ENCODE measurements at regions not wholly inside any gene's neighbourhood (a gene's known extent, or its start where the extent isn't known, plus 50 kb on each side); places are given as distances from the start of the nearest gene placed in this dataset.
"Not testable (repeated sequence)": the region's sequence is repeated elsewhere in the genome, so short reads cannot be mapped to it uniquely, and the experiment has no call there.

DNA sequence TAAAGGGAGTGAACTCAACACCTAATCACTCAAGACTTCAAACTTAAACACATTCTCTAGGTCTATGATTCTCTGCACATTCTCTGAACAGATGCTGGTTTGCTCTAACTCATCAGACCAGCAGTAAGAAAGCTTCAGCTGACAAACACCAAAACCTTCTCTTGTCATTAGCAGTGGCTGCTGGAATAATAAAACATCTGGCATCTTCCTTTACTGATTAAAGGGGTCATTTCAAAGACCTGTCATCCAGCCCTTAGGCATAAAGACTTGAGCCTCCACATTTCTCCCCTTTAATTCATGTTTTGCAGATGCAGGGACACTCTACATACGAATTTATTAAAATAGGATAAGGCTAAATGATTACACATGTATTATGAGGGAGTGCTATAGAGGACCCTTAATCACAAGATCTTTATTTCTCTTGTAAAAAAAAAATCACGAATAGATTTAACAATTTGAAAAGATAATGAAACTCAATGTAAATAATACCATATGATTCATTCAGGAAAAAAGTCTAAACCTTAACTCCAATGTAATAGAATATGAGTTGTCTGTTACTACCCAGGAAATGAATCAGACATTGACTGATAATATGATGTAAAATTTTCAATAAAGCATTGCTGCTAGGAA lies 152.4 kb upstream of the GNAI1 start:
- no peak overlapping the region for H3K27ac ChIP-seq (ENCODE audit: low read length)
- no peaks in the 10 kb centered on the region for H3K4me1 ChIP-seq (ENCODE audit: control insufficient read depth, insufficient read depth, low read length)
- H3K9me3 ChIP-seq (ENCODE audit: control insufficient read depth in 2 of 2, low read length in 2 of 2) = no peaks in the 10 kb centered on the region
- H3K4me3 ChIP-seq (ENCODE audit: low read length in 2 of 2) = no peak overlapping the region
- no peaks in the 10 kb centered on the region for H3K27me3 ChIP-seq (ENCODE audit: control insufficient read depth in 1 of 2, insufficient read depth in 2 of 2, low read length in 2 of 2)
- no peak overlapping the region for H3K9ac ChIP-seq (ENCODE audit: low read length in 2 of 2)
- H3K36me3 ChIP-seq (ENCODE audit: control insufficient read depth in 2 of 2, insufficient read depth in 2 of 2, low read length in 2 of 2) = no peaks in the 10 kb centered on the region

DNA sequence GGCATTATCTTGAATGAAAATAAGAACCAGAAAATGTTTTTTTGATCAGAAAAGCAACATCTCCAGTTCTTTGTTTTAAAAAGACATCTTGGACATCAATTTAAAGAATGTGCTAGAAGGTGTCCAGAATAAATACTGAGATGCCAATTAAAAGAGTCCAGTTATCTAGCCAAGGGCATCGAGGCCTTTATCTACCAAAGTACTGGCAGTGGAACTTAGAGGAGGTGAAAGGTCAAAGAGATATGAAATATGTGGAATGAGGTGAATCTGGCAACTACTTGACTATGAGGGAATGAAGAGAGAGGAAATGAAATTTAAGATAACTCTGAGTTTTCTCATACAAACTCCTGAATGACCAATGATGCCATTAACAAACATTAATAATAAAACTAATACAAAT lies 154.3 kb upstream of the GNAI1 start:
- no peak overlapping the region for H3K9ac ChIP-seq (ENCODE audit: low read length in 2 of 2)
- no peaks in the 10 kb centered on the region for H3K36me3 ChIP-seq (ENCODE audit: control insufficient read depth in 2 of 2, insufficient read depth in 2 of 2, low read length in 2 of 2)
- no peak overlapping the region for H3K4me3 ChIP-seq (ENCODE audit: low read length in 2 of 2)
- H3K27ac ChIP-seq (ENCODE audit: low read length) = no peak overlapping the region
- H3K27me3 ChIP-seq (ENCODE audit: control insufficient read depth in 1 of 2, insufficient read depth in 2 of 2, low read length in 2 of 2) = no peaks in the 10 kb centered on the region
- no peaks in the 10 kb centered on the region for H3K4me1 ChIP-seq (ENCODE audit: control insufficient read depth, insufficient read depth, low read length)
- H3K9me3 ChIP-seq (ENCODE audit: control insufficient read depth in 2 of 2, low read length in 2 of 2) = no peaks in the 10 kb centered on the region

DNA sequence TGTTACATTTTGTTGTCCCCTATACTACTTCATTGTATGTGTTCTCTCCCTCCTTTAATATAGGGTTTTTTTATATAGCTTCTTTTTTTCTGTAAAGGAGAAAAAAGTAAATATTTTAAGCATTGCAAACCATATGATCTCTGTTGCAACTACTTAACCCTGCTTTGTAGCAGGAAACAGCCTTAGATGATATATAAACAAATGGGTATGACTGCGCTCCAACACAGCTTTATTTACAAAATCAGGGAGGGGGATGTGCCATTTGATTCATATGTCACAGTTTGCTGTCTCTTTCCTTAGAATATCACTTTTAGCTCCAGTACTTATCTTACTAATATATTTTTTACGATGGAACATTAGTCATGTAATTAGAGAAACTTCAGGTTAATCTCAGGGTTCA lies 155.2 kb upstream of the GNAI1 start:
- no peaks in the 10 kb centered on the region for H3K9me3 ChIP-seq (ENCODE audit: control insufficient read depth in 2 of 2, low read length in 2 of 2)
- no peak overlapping the region for H3K9ac ChIP-seq (ENCODE audit: low read length in 2 of 2)
- no peaks in the 10 kb centered on the region for H3K4me1 ChIP-seq (ENCODE audit: control insufficient read depth, insufficient read depth, low read length)
- no peak overlapping the region for H3K4me3 ChIP-seq (ENCODE audit: low read length in 2 of 2)
- no peak overlapping the region for H3K27ac ChIP-seq (ENCODE audit: low read length)
- no peaks in the 10 kb centered on the region for H3K36me3 ChIP-seq (ENCODE audit: control insufficient read depth in 2 of 2, insufficient read depth in 2 of 2, low read length in 2 of 2)
- H3K27me3 ChIP-seq (ENCODE audit: control insufficient read depth in 1 of 2, insufficient read depth in 2 of 2, low read length in 2 of 2) = no peaks in the 10 kb centered on the region

DNA sequence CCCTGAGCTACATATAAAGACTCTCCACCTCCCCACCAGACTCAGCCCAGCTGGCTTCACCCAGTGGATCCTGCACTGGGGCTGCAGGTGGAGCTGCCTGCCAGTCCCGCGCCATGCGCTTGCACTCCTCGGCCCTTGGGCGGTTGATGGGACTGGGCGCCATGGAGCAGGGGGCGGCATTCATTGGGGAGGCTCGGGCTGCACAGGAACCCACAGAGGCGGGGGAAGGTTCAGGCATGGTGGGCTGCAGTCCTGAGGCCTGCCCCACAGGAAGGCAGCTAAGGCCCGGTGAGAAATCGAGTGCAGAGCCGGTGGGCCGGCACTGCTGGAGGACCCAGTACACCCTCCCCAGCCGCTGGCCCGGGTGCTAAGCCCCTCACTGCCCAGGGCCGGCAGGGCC lies 157.2 kb upstream of the GNAI1 start:
- Histone ChIP-seq H3K9ac (ENCODE audit: low read length in 2 of 2) (no peak overlapping the region), H3K4me3 (ENCODE audit: low read length in 2 of 2) (no peak overlapping the region), H3K4me1 (ENCODE audit: control insufficient read depth, insufficient read depth, low read length) (no peaks in the 10 kb centered on the region), H3K36me3 (ENCODE audit: control insufficient read depth in 2 of 2, insufficient read depth in 2 of 2, low read length in 2 of 2) (no peaks in the 10 kb centered on the region), H3K9me3 (ENCODE audit: control insufficient read depth in 2 of 2, low read length in 2 of 2) (no peaks in the 10 kb centered on the region), H3K27me3 (ENCODE audit: control insufficient read depth in 1 of 2, insufficient read depth in 2 of 2, low read length in 2 of 2) (no peaks in the 10 kb centered on the region), H3K27ac (ENCODE audit: low read length) (no peak overlapping the region)

DNA sequence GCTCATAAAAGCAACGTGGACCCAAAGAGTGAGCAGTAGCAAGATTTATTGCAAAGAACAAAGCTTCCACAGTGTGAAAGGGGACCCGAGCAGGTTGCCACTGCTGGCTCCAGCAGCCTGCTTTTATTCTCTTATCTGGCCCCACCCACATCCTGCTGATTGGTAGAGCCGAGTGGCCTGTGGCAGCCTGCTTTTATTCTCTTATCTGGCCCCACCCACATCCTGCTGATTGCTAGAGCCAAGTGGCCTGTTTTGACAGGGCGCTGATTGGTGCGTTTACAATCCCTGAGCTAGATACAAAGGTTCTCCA lies 158.0 kb upstream of the GNAI1 start:
- not testable (repeated sequence) for H3K9ac ChIP-seq (ENCODE audit: low read length in 2 of 2); H3K9me3 ChIP-seq (ENCODE audit: control insufficient read depth in 2 of 2, low read length in 2 of 2); H3K27ac ChIP-seq (ENCODE audit: low read length); H3K4me1 ChIP-seq (ENCODE audit: control insufficient read depth, insufficient read depth, low read length); H3K36me3 ChIP-seq (ENCODE audit: control insufficient read depth in 2 of 2, insufficient read depth in 2 of 2, low read length in 2 of 2); H3K27me3 ChIP-seq (ENCODE audit: control insufficient read depth in 1 of 2, insufficient read depth in 2 of 2, low read length in 2 of 2); H3K4me3 ChIP-seq (ENCODE audit: low read length in 2 of 2)

DNA sequence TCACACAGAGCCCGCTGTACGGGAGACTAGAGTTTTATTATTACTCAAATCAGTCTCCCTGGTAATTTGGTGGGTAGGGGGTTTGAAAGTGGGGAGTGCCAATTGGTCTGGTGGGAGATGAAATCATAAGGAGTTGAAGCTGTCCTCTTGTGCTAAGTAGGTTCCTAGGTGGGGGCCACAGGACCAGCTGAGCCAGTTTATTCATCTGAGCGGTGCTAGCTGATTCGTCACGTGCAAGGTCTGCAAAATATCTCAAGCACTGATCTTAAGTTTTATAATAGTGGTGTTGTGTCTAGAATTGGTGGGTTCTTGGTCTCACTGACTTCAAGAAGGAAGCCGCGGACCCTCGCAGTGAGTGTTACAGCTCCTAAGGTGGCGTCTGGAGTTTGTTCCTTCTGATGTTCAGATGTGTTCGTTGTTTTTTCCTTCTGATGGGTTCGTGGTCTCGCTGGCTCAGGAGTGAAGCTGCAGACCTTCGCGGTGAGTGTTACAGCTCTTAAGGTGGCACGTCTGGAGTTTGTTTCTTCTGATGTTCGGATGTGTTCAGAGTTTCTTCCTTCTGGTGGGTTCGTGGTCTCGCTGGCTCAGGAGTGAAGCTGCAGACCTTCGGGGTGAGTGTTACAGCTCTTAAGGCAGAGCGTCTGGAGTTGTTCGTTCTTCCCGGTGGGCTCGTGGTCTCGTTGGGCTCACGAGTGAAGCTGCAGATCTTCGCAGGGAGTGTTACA lies 158.5 kb upstream of the GNAI1 start:
- H3K9ac ChIP-seq (ENCODE audit: low read length in 2 of 2); H3K27me3 ChIP-seq (ENCODE audit: control insufficient read depth in 1 of 2, insufficient read depth in 2 of 2, low read length in 2 of 2); H3K4me1 ChIP-seq (ENCODE audit: control insufficient read depth, insufficient read depth, low read length); H3K4me3 ChIP-seq (ENCODE audit: low read length in 2 of 2); H3K9me3 ChIP-seq (ENCODE audit: control insufficient read depth in 2 of 2, low read length in 2 of 2); H3K27ac ChIP-seq (ENCODE audit: low read length); H3K36me3 ChIP-seq (ENCODE audit: control insufficient read depth in 2 of 2, insufficient read depth in 2 of 2, low read length in 2 of 2): not testable (repeated sequence)

DNA sequence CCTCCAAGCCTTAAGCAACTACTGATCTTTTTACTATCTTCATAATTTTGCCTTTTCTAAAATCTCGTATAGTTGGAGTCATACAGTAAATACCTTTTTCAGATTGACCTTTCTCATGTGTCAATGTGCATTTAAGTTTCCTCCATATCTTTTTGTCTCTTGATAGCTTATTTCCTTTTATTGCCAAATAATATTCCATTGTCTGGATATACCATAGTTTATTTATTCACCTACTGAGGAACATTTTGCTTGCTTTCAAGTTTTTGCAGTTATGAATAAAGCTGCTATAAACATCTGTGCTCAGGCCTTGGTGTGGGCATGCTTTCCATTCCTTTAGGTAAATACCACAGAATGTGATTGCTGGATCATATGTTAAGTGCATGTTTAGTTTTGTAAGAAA lies 161.2 kb upstream of the GNAI1 start:
- no peaks in the 10 kb centered on the region for H3K27me3 ChIP-seq (ENCODE audit: control insufficient read depth in 1 of 2, insufficient read depth in 2 of 2, low read length in 2 of 2)
- H3K4me1 ChIP-seq (ENCODE audit: control insufficient read depth, insufficient read depth, low read length) = no peaks in the 10 kb centered on the region
- no peak overlapping the region for H3K9ac ChIP-seq (ENCODE audit: low read length in 2 of 2)
- no peak overlapping the region for H3K4me3 ChIP-seq (ENCODE audit: low read length in 2 of 2)
- no peaks in the 10 kb centered on the region for H3K9me3 ChIP-seq (ENCODE audit: control insufficient read depth in 2 of 2, low read length in 2 of 2)
- H3K36me3 ChIP-seq (ENCODE audit: control insufficient read depth in 2 of 2, insufficient read depth in 2 of 2, low read length in 2 of 2) = no peaks in the 10 kb centered on the region
- H3K27ac ChIP-seq (ENCODE audit: low read length) = no peak overlapping the region

DNA sequence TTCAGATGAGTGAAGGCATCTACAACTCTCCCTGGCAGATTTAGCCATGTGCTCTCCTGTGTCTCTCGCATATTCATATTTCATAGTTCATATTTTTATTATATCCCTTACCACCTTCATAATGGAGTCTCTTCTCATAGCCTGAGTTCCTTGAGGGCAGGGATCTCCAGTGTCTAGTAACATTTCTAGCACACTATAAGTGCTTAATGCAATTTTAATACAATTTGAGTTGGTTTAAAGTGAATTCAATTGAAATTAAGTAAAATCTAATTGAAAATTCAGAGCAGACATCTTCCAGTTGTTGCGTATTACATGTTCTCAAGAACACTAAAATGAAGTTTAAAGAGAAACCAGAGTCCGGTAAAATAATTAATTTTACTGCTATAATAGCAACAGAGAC lies 163.6 kb upstream of the GNAI1 start:
- Histone ChIP-seq H3K9me3 (ENCODE audit: control insufficient read depth in 2 of 2, low read length in 2 of 2) (no peaks in the 10 kb centered on the region), H3K27ac (ENCODE audit: low read length) (no peak overlapping the region), H3K9ac (ENCODE audit: low read length in 2 of 2) (no peak overlapping the region), H3K27me3 (ENCODE audit: control insufficient read depth in 1 of 2, insufficient read depth in 2 of 2, low read length in 2 of 2) (no peaks in the 10 kb centered on the region), H3K4me1 (ENCODE audit: control insufficient read depth, insufficient read depth, low read length) (no peaks in the 10 kb centered on the region), H3K36me3 (ENCODE audit: control insufficient read depth in 2 of 2, insufficient read depth in 2 of 2, low read length in 2 of 2) (no peaks in the 10 kb centered on the region), H3K4me3 (ENCODE audit: low read length in 2 of 2) (no peak overlapping the region)

DNA sequence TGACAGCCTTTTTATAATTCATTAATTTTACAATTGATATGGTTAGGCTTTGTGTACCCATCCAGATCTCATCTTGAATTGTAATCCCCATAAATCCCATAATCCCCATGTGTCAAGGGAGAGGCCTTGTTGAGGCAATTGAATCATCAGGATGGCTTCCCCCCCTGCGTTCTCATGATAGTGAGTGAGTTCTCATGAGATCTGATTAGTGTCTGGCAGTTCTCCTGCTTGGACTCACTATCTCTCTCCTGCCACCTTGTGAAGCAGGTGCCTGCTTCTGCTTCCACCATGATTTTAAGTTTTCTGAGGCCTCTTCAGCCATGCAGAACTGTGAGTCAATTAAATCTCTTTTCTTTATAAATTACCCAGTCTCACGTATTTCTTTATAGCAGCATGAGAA lies 165.7 kb upstream of the GNAI1 start:
- Histone ChIP-seq H3K9me3 (ENCODE audit: control insufficient read depth in 2 of 2, low read length in 2 of 2) (no peaks in the 10 kb centered on the region), H3K9ac (ENCODE audit: low read length in 2 of 2) (no peak overlapping the region), H3K27me3 (ENCODE audit: control insufficient read depth in 1 of 2, insufficient read depth in 2 of 2, low read length in 2 of 2) (no peaks in the 10 kb centered on the region), H3K4me1 (ENCODE audit: control insufficient read depth, insufficient read depth, low read length) (no peaks in the 10 kb centered on the region), H3K27ac (ENCODE audit: low read length) (no peak overlapping the region), H3K4me3 (ENCODE audit: low read length in 2 of 2) (no peak overlapping the region), H3K36me3 (ENCODE audit: control insufficient read depth in 2 of 2, insufficient read depth in 2 of 2, low read length in 2 of 2) (no peaks in the 10 kb centered on the region)

DNA sequence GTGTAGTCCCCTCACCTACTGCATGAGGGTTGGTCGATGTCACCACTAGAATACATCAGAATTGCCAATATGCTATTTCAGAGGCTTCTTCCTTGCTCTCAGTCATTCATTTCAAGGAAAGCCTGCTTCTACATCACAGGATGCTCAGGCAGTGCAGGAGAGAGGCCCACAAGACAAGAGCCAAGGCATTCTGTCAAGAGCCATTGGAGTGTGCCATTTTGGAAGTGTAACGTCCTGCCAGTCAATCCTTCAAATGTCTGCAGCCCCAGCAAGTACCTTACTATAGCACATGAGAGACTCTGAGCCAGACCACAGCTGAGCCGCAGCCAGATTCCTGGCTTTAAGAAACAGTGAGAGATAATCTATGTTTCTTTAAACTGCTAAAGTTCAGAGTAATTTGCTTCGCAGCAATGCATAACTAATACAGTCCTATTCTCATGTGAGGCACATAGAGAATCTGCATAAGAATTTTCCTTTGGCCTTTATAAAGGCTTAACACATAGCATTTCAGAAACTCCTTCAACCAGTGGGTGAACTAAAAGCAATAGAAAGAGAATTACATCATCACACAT lies 166.5 kb upstream of the GNAI1 start:
- Histone ChIP-seq H3K36me3 (ENCODE audit: control insufficient read depth in 2 of 2, insufficient read depth in 2 of 2, low read length in 2 of 2) (no peaks in the 10 kb centered on the region), H3K9ac (ENCODE audit: low read length in 2 of 2) (no peak overlapping the region), H3K27me3 (ENCODE audit: control insufficient read depth in 1 of 2, insufficient read depth in 2 of 2, low read length in 2 of 2) (no peaks in the 10 kb centered on the region), H3K4me1 (ENCODE audit: control insufficient read depth, insufficient read depth, low read length) (no peaks in the 10 kb centered on the region), H3K27ac (ENCODE audit: low read length) (no peak overlapping the region), H3K9me3 (ENCODE audit: control insufficient read depth in 2 of 2, low read length in 2 of 2) (no peaks in the 10 kb centered on the region), H3K4me3 (ENCODE audit: low read length in 2 of 2) (no peak overlapping the region)

DNA sequence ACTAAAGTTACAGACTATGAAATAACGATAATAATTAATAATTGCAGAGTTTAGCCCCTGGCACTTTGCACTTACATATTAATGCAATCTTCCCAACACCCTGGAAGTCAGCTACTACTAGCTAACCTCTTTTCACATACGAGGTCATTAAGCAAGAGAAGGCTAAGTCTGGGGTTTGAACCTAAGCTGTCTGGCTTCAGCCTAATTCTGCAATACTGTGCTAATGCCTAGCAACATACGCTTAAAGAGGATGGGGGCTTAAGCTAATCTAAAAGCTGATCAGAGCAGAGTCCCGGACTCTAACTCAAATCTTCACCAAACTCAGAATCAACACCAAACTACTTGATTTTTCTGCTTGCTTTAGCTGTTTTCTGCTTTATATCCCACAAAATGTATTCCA lies 168.7 kb upstream of the GNAI1 start:
- Histone ChIP-seq H3K4me1 (ENCODE audit: control insufficient read depth, insufficient read depth, low read length) (no peaks in the 10 kb centered on the region), H3K36me3 (ENCODE audit: control insufficient read depth in 2 of 2, insufficient read depth in 2 of 2, low read length in 2 of 2) (no peaks in the 10 kb centered on the region), H3K27ac (ENCODE audit: low read length) (no peak overlapping the region), H3K4me3 (ENCODE audit: low read length in 2 of 2) (no peak overlapping the region), H3K9me3 (ENCODE audit: control insufficient read depth in 2 of 2, low read length in 2 of 2) (no peaks in the 10 kb centered on the region), H3K9ac (ENCODE audit: low read length in 2 of 2) (no peak overlapping the region), H3K27me3 (ENCODE audit: control insufficient read depth in 1 of 2, insufficient read depth in 2 of 2, low read length in 2 of 2) (no peaks in the 10 kb centered on the region)

Measured in stomach smooth muscle (tissue), 2 donors.